ENCODE measurements at regions not wholly inside any gene's neighbourhood (a gene's known extent, or its start where the extent isn't known, plus 50 kb on each side); places are given as distances from the start of the nearest gene placed in this dataset.
A peak's percentile ranks its signal among the peaks of the same experiment; 100 is the strongest.

- BruUV-seq (replicated peaks): no TSS peak
- Histone ChIP-seq H3K4me1 (replicated peaks; ENCODE audit: insufficient read depth) (no peaks in the 10 kb centered on the region), H4K20me1 (ENCODE audit: insufficient read depth) (no peaks in the 10 kb centered on the region), H3K27ac (no peak overlapping the region), H3K9me3 (ENCODE audit: insufficient read depth, low read depth) (no peaks in the 10 kb centered on the region), H3K4me2 (no peak overlapping the region), H3K36me3 (ENCODE audit: low read depth) (no peaks in the 10 kb centered on the region), H3K4me3 (no peak overlapping the region), H2AFZ (no peak overlapping the region), H3K27me3 (ENCODE audit: insufficient read depth, low read depth) (no peaks in the 10 kb centered on the region), H3K9me2 (ENCODE audit: insufficient read depth) (no peaks in the 10 kb centered on the region), H3F3A (ENCODE audit: insufficient read depth, low read depth) (no peaks in the 10 kb centered on the region), H3K79me2 (ENCODE audit: low read depth) (no peaks in the 10 kb centered on the region)
- TF ChIP-seq CTCF (conservative IDR thresholded peaks at IDR 0.05) (no peak), EZH2 (IDR thresholded peaks at IDR 0.05; ENCODE audit: low read depth) (no peak)
- intact Hi-C loops (cut with micrococcal nuclease; ENCODE audit: unreplicated experiment): no loop called here
- ChIA-PET POLR2A (ENCODE audit: unreplicated experiment) (no interaction called here), CTCF (no interaction called here)
- DNase-seq: peak in 1 of 2 experiments; percentile 39
Observed at GRCh38 chr3:117252208-117252607, 542.6 kb downstream of the TUSC7 start.

- Histone ChIP-seq H3K79me2 (ENCODE audit: low read depth) (no peaks in the 10 kb centered on the region), H3K4me2 (no peak overlapping the region), H3K27ac (no peak overlapping the region), H3K36me3 (ENCODE audit: low read depth) (no peaks in the 10 kb centered on the region), H2AFZ (no peak overlapping the region), H3F3A (ENCODE audit: insufficient read depth, low read depth) (no peaks in the 10 kb centered on the region), H4K20me1 (ENCODE audit: insufficient read depth) (no peaks in the 10 kb centered on the region), H3K9me2 (ENCODE audit: insufficient read depth) (no peaks in the 10 kb centered on the region), H3K27me3 (ENCODE audit: insufficient read depth, low read depth) (no peaks in the 10 kb centered on the region), H3K4me1 (replicated peaks; ENCODE audit: insufficient read depth) (no peaks in the 10 kb centered on the region), H3K4me3 (no peak overlapping the region), H3K9me3 (ENCODE audit: insufficient read depth, low read depth) (no peaks in the 10 kb centered on the region)
- intact Hi-C loops (cut with micrococcal nuclease; ENCODE audit: unreplicated experiment): no loop called here
- no peak for TF ChIP-seq CTCF (conservative IDR thresholded peaks at IDR 0.05)
- TF ChIP-seq EZH2 (IDR thresholded peaks at IDR 0.05; ENCODE audit: low read depth): no peak
- CTCF ChIA-PET: no interaction called here
- POLR2A ChIA-PET (ENCODE audit: unreplicated experiment): no interaction called here
- no TSS peak for BruUV-seq (replicated peaks)
- no peak for DNase-seq
Observed at GRCh38 chr3:117252651-117253050, 543.1 kb downstream of the TUSC7 start.

GRCh38 chr3:117253636-117254035 is 544.1 kb downstream of the TUSC7 start:
- H3K4me3 ChIP-seq: no peak overlapping the region
- intact Hi-C loops (cut with micrococcal nuclease; ENCODE audit: unreplicated experiment): no loop called here
- no peaks in the 10 kb centered on the region for H3K36me3 ChIP-seq (ENCODE audit: low read depth)
- no peak for TF ChIP-seq CTCF (conservative IDR thresholded peaks at IDR 0.05)
- TF ChIP-seq EZH2 (IDR thresholded peaks at IDR 0.05; ENCODE audit: low read depth): no peak
- H3F3A ChIP-seq (ENCODE audit: insufficient read depth, low read depth): no peaks in the 10 kb centered on the region
- no peaks in the 10 kb centered on the region for H3K4me1 ChIP-seq (replicated peaks; ENCODE audit: insufficient read depth)
- no peak for DNase-seq
- H4K20me1 ChIP-seq (ENCODE audit: insufficient read depth): no peaks in the 10 kb centered on the region
- ChIA-PET CTCF (no interaction called here), POLR2A (ENCODE audit: unreplicated experiment) (no interaction called here)
- no peaks in the 10 kb centered on the region for H3K27me3 ChIP-seq (ENCODE audit: insufficient read depth, low read depth)
- no peak overlapping the region for H3K27ac ChIP-seq
- H3K9me2 ChIP-seq (ENCODE audit: insufficient read depth): no peaks in the 10 kb centered on the region
- H3K4me2 ChIP-seq: no peak overlapping the region
- H2AFZ ChIP-seq: no peak overlapping the region
- H3K79me2 ChIP-seq (ENCODE audit: low read depth): no peaks in the 10 kb centered on the region
- BruUV-seq (replicated peaks): no TSS peak
- no peaks in the 10 kb centered on the region for H3K9me3 ChIP-seq (ENCODE audit: insufficient read depth, low read depth)

Measured in PC-9 (cell line).